ENCODE measurements at regions not wholly inside any gene's neighbourhood (a gene's known extent, or its start where the extent isn't known, plus 50 kb on each side); places are given as distances from the start of the nearest gene placed in this dataset.

GRCh38 chr2:196558497-196558896 is 81.0 kb upstream of the CCDC150 start:
- 77 to 85% (median 80%) methylated on average over 3 of the region's 3 CpGs for WGBS, 3 donors
- H3K27ac ChIP-seq (ENCODE audit: low read depth, low read length): no peak overlapping the region

GRCh38 chr2:196563876-196564275 is 75.6 kb upstream of the CCDC150 start:
- no peak overlapping the region for H3K27ac ChIP-seq (ENCODE audit: low read depth, low read length)

GRCh38 chr2:196565106-196565765 is 74.3 kb upstream of the CCDC150 start:
- no peak overlapping the region for H3K27ac ChIP-seq (ENCODE audit: low read depth, low read length)
- WGBS, 3 donors: 63 to 87% (median 69%) methylated on average over 1 of the region's 1 CpG

- WGBS, 3 donors: 97% methylated on average over 6 of the region's 6 CpGs
- H3K27ac ChIP-seq (ENCODE audit: low read depth, low read length): no peak overlapping the region
These were observed 73.5 kb upstream of the CCDC150 start for GRCh38 chr2:196565982-196566381.

- H3K27ac ChIP-seq (ENCODE audit: low read depth, low read length): no peak overlapping the region
- WGBS, 3 donors: 63 to 66% (median 64%) methylated on average over 4 of the region's 4 CpGs
These were observed 72.4 kb upstream of the CCDC150 start for GRCh38 chr2:196566961-196567666.

GRCh38 chr2:196568506-196568905 is 71.0 kb upstream of the CCDC150 start:
- WGBS, 3 donors: 84 to 96% (median 93%) methylated on average over 6 of the region's 6 CpGs
- H3K27ac ChIP-seq (ENCODE audit: low read depth, low read length): no peak overlapping the region

GRCh38 chr2:196584903-196585302 is 54.6 kb upstream of the CCDC150 start:
- WGBS, 3 donors: 80 to 91% (median 87%) methylated on average over 1 of the region's 1 CpG
- no peak overlapping the region for H3K27ac ChIP-seq (ENCODE audit: low read depth, low read length)

- 29 to 50% (median 31%) methylated on average over 6 of the region's 6 CpGs for WGBS, 3 donors
- H3K27ac ChIP-seq (ENCODE audit: low read depth, low read length): no peak overlapping the region
These were observed 53.0 kb upstream of the CCDC150 start for GRCh38 chr2:196586511-196586991.

- 57 to 82% (median 59%) methylated on average over 3 of the region's 3 CpGs for WGBS, 3 donors
- H3K27ac ChIP-seq (ENCODE audit: low read depth, low read length): no peak overlapping the region
These were observed 52.5 kb upstream of the CCDC150 start for GRCh38 chr2:196587056-196587455.

- 0% methylated on average over 1 of the region's 1 CpG for WGBS, 3 donors
- H3K27ac ChIP-seq (ENCODE audit: low read depth, low read length): no peak overlapping the region
These were observed 51.8 kb upstream of the CCDC150 start for GRCh38 chr2:196587739-196588138.

GRCh38 chr2:196589419-196589818 is 50.1 kb upstream of the CCDC150 start:
- WGBS, 3 donors: 73 to 100% (median 96%) methylated on average over 1 of the region's 1 CpG
- no peak overlapping the region for H3K27ac ChIP-seq (ENCODE audit: low read depth, low read length)
